Liver (tissue), 8 donors: ENCODE measurements at regions not wholly inside any gene's neighbourhood (a gene's known extent, or its start where the extent isn't known, plus 50 kb on each side); places are given as distances from the start of the nearest gene placed in this dataset.

Experiments
- DNase-seq: peaks from one replicate; pipeline ENCODE4 v3.0.0-alpha.2; 2017; ENCODE audit warnings: low spot score
- H3K27ac ChIP-seq, 2 donors: one replicate each; pipeline ENCODE4 v1.7.0; 2013; ENCODE audit warnings: inconsistent platforms in 2 of 2, low read length in 2 of 2, control low read depth in 1 of 2, low read depth in 1 of 2, mild to moderate bottlenecking in 1 of 2
- H3K27me3 ChIP-seq, 4 donors: one replicate each; pipeline versions ENCODE4 v1.6.1 to v1.7.0; 2013; ENCODE audit warnings: low read length in 3 of 4, inconsistent platforms in 1 of 4, mild to moderate bottlenecking in 1 of 4, moderate library complexity in 1 of 4; ENCODE audit not compliant: control insufficient read depth in 4 of 4, insufficient read depth in 4 of 4
- H3K36me3 ChIP-seq, 4 donors: one replicate each; pipeline versions ENCODE4 v1.6.1 to v1.7.0; 2013; ENCODE audit warnings: low read length in 3 of 4, mild to moderate bottlenecking in 3 of 4, low read depth in 1 of 4, moderate library complexity in 1 of 4; ENCODE audit not compliant: control insufficient read depth in 4 of 4, insufficient read depth in 3 of 4
- H3K4me1 ChIP-seq, 4 donors: one replicate each; pipeline versions ENCODE4 v1.6.1 to v1.7.0; 2013; ENCODE audit warnings: low read length in 3 of 4, mild to moderate bottlenecking in 3 of 4, moderate library complexity in 1 of 4; ENCODE audit not compliant: control insufficient read depth in 4 of 4, insufficient read depth in 4 of 4
- H3K4me3 ChIP-seq, 3 donors: one replicate each; pipeline versions ENCODE4 v1.6.1 to v1.7.0; 2013; ENCODE audit warnings: low read length in 3 of 3, control low read depth in 1 of 3, low read depth in 1 of 3, mild to moderate bottlenecking in 1 of 3
- H3K9ac ChIP-seq, 2 donors: one replicate each; pipeline ENCODE4 v1.7.0; 2013; ENCODE audit warnings: low read length in 2 of 2, mild to moderate bottlenecking in 2 of 2, moderate library complexity in 2 of 2, control low read depth in 1 of 2, low read depth in 1 of 2
- H3K9me3 ChIP-seq, 4 donors: one replicate each; pipeline versions ENCODE4 v1.6.1 to v1.7.0; 2013; ENCODE audit warnings: low read length in 3 of 4; ENCODE audit not compliant: control insufficient read depth in 4 of 4
- ATF3 ChIP-seq: IDR thresholded peaks from 2 replicates; pipeline ENCODE4 v1.6.1; 2016; ENCODE audit warnings: antibody characterized with exemption
- EGR1 ChIP-seq, 2 donors: IDR thresholded peaks; 2 replicates each; pipeline ENCODE4 v1.6.1; 2016 to 2018; ENCODE audit warnings: antibody characterized with exemption in 2 of 2, low read depth in 2 of 2
- FOXA1 ChIP-seq: IDR thresholded peaks from 2 replicates; pipeline ENCODE4 v1.6.1; 2016; ENCODE audit warnings: antibody characterized with exemption
- FOXA2 ChIP-seq: IDR thresholded peaks from 2 replicates; pipeline ENCODE4 v1.6.1; 2016; ENCODE audit warnings: antibody characterized with exemption
- GABPA ChIP-seq, 2 donors: IDR thresholded peaks in 1 of 2; conservative IDR thresholded peaks in 1 of 2; 2 replicates each; pipeline ENCODE4 v1.6.1; 2016; ENCODE audit warnings: antibody characterized with exemption in 2 of 2, mild to moderate bottlenecking in 1 of 2, moderate library complexity in 1 of 2
- HNF4A ChIP-seq, 2 donors: conservative IDR thresholded peaks; 2 replicates each; pipeline ENCODE4 v1.6.1; 2016; ENCODE audit warnings: antibody characterized with exemption in 2 of 2, mild to moderate bottlenecking in 2 of 2
- HNF4G ChIP-seq: IDR thresholded peaks from 2 replicates; pipeline ENCODE4 v1.6.1; 2016; ENCODE audit warnings: antibody characterized with exemption
- JUND ChIP-seq, 2 donors: IDR thresholded peaks; 2 replicates each; pipeline ENCODE4 v1.6.1; 2016; ENCODE audit warnings: antibody characterized with exemption in 2 of 2
- MAX ChIP-seq: IDR thresholded peaks from 2 replicates; pipeline ENCODE4 v1.6.1; 2016; ENCODE audit warnings: antibody characterized with exemption
- NR2F2 ChIP-seq: IDR thresholded peaks from 2 replicates; pipeline ENCODE4 v1.6.1; 2016; ENCODE audit warnings: antibody characterized with exemption
- RAD21 ChIP-seq, 2 donors: IDR thresholded peaks; 2 replicates each; pipeline ENCODE4 v1.6.1; 2016; ENCODE audit warnings: antibody characterized with exemption in 2 of 2, mild to moderate bottlenecking in 2 of 2
- RXRA ChIP-seq, 2 donors: IDR thresholded peaks; 2 replicates each; pipeline ENCODE4 v1.6.1; 2017 to 2018; ENCODE audit warnings: antibody characterized with exemption in 2 of 2, mild to moderate bottlenecking in 1 of 2
- SP1 ChIP-seq: IDR thresholded peaks from 2 replicates; pipeline ENCODE4 v1.6.1; 2018; ENCODE audit warnings: antibody characterized with exemption, mild to moderate bottlenecking
- TAF1 ChIP-seq: conservative IDR thresholded peaks from 2 replicates; pipeline ENCODE4 v1.6.1; 2016; ENCODE audit warnings: antibody characterized with exemption, mild to moderate bottlenecking
- YY1 ChIP-seq: IDR thresholded peaks from 2 replicates; pipeline ENCODE4 v1.6.1; 2016; ENCODE audit warnings: antibody characterized with exemption, mild to moderate bottlenecking
- WGBS: extraction: QIAGEN DNeasy Blood & Tissue Kit; methylation state at CpG from one replicate; pipeline ENCODE4 v1.1.7; 2013; 5-methylcytosine and 5-hydroxymethylcytosine counted together
- TF ChIP-seq, protein P1 (sequence below): IDR thresholded peaks from 2 replicates; pipeline ENCODE4 v1.6.1; 2016; ENCODE audit warnings: antibody characterized with exemption
- TF ChIP-seq, protein P2 (sequence below): fragments of 150-350 bp; IDR thresholded peaks from 2 replicates; pipeline ENCODE4 v1.5.1; 2017; ENCODE audit warnings: improper control_type of control experiment, low read depth, low read length; ENCODE audit not compliant: missing input control
- TF ChIP-seq, protein P3 (sequence below): IDR thresholded peaks from 2 replicates; pipeline ENCODE4 v1.6.1; 2016; ENCODE audit warnings: antibody characterized with exemption, mild to moderate bottlenecking
- donor health status: healthy.
- donor health status: healthy.
- donor health status: healthy.
- donor health status: healthy.
- donor health status: healthy.

GRCh38 chr4:100694467-100694866 lies 176.6 kb upstream of the EMCN start:
- 91% methylated on average over 2 of the region's 2 CpGs for WGBS
- Histone ChIP-seq H3K4me1 (no peaks in the 10 kb centered on the region), H3K4me3 (no peak overlapping the region), H3K9ac (no peak overlapping the region), H3K27ac (no peak overlapping the region), H3K36me3 (no peaks in the 10 kb centered on the region), H3K27me3 (no peaks in the 10 kb centered on the region), H3K9me3 (no peaks in the 10 kb centered on the region)
- no peak for DNase-seq
- TF ChIP-seq ATF3 = no peak
- TF ChIP-seq EGR1 (IDR thresholded peaks at IDR 0.05; ENCODE audit: low read depth in 2 of 2) = no peak
- TF ChIP-seq FOXA1 = no peak
- TF ChIP-seq HNF4A (conservative IDR thresholded peaks at IDR 0.05) = no peak
- no peak for TF ChIP-seq HNF4G
- TF ChIP-seq RXRA (IDR thresholded peaks at IDR 0.05) = no peak
- TF ChIP-seq FOXA2 = no peak
- TF ChIP-seq GABPA (IDR thresholded peaks at IDR 0.05 in 1 of 2, conservative IDR thresholded peaks at IDR 0.05 in 1 of 2) = no peak
- TF ChIP-seq SP1 = no peak
- TF ChIP-seq RAD21 (IDR thresholded peaks at IDR 0.05) = no peak
- no peak for TF ChIP-seq JUND (IDR thresholded peaks at IDR 0.05)
- TF ChIP-seq YY1 = no peak
- no peak for TF ChIP-seq TAF1
- TF ChIP-seq MAX = no peak
- no peak for TF ChIP-seq NR2F2
- TF ChIP-seq, protein P1, sequence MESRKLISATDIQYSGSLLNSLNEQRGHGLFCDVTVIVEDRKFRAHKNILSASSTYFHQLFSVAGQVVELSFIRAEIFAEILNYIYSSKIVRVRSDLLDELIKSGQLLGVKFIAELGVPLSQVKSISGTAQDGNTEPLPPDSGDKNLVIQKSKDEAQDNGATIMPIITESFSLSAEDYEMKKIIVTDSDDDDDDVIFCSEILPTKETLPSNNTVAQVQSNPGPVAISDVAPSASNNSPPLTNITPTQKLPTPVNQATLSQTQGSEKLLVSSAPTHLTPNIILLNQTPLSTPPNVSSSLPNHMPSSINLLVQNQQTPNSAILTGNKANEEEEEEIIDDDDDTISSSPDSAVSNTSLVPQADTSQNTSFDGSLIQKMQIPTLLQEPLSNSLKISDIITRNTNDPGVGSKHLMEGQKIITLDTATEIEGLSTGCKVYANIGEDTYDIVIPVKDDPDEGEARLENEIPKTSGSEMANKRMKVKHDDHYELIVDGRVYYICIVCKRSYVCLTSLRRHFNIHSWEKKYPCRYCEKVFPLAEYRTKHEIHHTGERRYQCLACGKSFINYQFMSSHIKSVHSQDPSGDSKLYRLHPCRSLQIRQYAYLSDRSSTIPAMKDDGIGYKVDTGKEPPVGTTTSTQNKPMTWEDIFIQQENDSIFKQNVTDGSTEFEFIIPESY = no peak
- TF ChIP-seq, protein P2, sequence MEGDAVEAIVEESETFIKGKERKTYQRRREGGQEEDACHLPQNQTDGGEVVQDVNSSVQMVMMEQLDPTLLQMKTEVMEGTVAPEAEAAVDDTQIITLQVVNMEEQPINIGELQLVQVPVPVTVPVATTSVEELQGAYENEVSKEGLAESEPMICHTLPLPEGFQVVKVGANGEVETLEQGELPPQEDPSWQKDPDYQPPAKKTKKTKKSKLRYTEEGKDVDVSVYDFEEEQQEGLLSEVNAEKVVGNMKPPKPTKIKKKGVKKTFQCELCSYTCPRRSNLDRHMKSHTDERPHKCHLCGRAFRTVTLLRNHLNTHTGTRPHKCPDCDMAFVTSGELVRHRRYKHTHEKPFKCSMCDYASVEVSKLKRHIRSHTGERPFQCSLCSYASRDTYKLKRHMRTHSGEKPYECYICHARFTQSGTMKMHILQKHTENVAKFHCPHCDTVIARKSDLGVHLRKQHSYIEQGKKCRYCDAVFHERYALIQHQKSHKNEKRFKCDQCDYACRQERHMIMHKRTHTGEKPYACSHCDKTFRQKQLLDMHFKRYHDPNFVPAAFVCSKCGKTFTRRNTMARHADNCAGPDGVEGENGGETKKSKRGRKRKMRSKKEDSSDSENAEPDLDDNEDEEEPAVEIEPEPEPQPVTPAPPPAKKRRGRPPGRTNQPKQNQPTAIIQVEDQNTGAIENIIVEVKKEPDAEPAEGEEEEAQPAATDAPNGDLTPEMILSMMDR = no peak
- TF ChIP-seq, protein P3, sequence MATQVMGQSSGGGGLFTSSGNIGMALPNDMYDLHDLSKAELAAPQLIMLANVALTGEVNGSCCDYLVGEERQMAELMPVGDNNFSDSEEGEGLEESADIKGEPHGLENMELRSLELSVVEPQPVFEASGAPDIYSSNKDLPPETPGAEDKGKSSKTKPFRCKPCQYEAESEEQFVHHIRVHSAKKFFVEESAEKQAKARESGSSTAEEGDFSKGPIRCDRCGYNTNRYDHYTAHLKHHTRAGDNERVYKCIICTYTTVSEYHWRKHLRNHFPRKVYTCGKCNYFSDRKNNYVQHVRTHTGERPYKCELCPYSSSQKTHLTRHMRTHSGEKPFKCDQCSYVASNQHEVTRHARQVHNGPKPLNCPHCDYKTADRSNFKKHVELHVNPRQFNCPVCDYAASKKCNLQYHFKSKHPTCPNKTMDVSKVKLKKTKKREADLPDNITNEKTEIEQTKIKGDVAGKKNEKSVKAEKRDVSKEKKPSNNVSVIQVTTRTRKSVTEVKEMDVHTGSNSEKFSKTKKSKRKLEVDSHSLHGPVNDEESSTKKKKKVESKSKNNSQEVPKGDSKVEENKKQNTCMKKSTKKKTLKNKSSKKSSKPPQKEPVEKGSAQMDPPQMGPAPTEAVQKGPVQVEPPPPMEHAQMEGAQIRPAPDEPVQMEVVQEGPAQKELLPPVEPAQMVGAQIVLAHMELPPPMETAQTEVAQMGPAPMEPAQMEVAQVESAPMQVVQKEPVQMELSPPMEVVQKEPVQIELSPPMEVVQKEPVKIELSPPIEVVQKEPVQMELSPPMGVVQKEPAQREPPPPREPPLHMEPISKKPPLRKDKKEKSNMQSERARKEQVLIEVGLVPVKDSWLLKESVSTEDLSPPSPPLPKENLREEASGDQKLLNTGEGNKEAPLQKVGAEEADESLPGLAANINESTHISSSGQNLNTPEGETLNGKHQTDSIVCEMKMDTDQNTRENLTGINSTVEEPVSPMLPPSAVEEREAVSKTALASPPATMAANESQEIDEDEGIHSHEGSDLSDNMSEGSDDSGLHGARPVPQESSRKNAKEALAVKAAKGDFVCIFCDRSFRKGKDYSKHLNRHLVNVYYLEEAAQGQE = no peak

GRCh38 chr4:100690812-100691211 lies 173.0 kb upstream of the EMCN start:
- TF ChIP-seq HNF4A (conservative IDR thresholded peaks at IDR 0.05) = no peak
- no peak for TF ChIP-seq SP1
- TF ChIP-seq RAD21 (IDR thresholded peaks at IDR 0.05) = no peak
- H3K27me3 ChIP-seq = no peaks in the 10 kb centered on the region
- no peak for DNase-seq
- 80% methylated on average over 1 of the region's 1 CpG for WGBS
- H3K27ac ChIP-seq = no peak overlapping the region
- H3K36me3 ChIP-seq = no peaks in the 10 kb centered on the region
- H3K9ac ChIP-seq = no peak overlapping the region
- no peaks in the 10 kb centered on the region for H3K9me3 ChIP-seq
- no peak overlapping the region for H3K4me3 ChIP-seq
- H3K4me1 ChIP-seq = no peaks in the 10 kb centered on the region
